GM23338 (cell line): ENCODE measurements at regions not wholly inside any gene's neighbourhood (a gene's known extent, or its start where the extent isn't known, plus 50 kb on each side); places are given as distances from the start of the nearest gene placed in this dataset.

Experiments used
- ATAC-seq: fragments of 200-7000 bp; cut with Tn5 transposase; 3 replicates; pipeline ENCODE4 v1.9.1; 2020
- DNase-seq: peaks from one replicate; pipeline ENCODE4 v3.0.0-alpha.2; 2015; ENCODE audit warnings: low spot score
- H2AFZ ChIP-seq: fragments of 200-600 bp; sonication (generic); 2 replicates; pipeline ENCODE4 v1.8.0; 2016; ENCODE audit warnings: antibody characterized with exemption, mild to moderate bottlenecking, moderate library complexity
- H3F3A ChIP-seq: fragments of 200-600 bp; sonication (generic); replicated peaks from 2 replicates; pipeline ENCODE4 v1.8.0; 2017; ENCODE audit warnings: antibody characterized with exemption, mixed run types, low read depth
- H3K27ac ChIP-seq: fragments of 200-600 bp; sonication (generic); 2 replicates; pipeline ENCODE4 v1.6.1; 2016; ENCODE audit warnings: low read depth
- H3K27me3 ChIP-seq: fragments of 200-600 bp; sonication (generic); 2 replicates; pipeline ENCODE4 v1.8.0; 2016; ENCODE audit warnings: mild to moderate bottlenecking, mixed run types, moderate library complexity; ENCODE audit not compliant: insufficient read depth
- H3K36me3 ChIP-seq: fragments of 200-600 bp; sonication (generic); 2 replicates; pipeline ENCODE4 v1.8.0; 2016; ENCODE audit warnings: mild to moderate bottlenecking; ENCODE audit not compliant: insufficient read depth
- H3K4me1 ChIP-seq: fragments of 200-600 bp; sonication (generic); 2 replicates; pipeline ENCODE4 v1.8.0; 2016; ENCODE audit warnings: mild to moderate bottlenecking, moderate library complexity; ENCODE audit not compliant: insufficient read depth
- H3K4me2 ChIP-seq: fragments of 200-600 bp; sonication (generic); 2 replicates; pipeline ENCODE4 v1.7.1; 2017; ENCODE audit warnings: mixed run types
- H3K4me3 ChIP-seq: fragments of 200-600 bp; sonication (generic); 2 replicates; pipeline ENCODE4 v1.6.1; 2016; ENCODE audit warnings: mixed run types
- H3K79me2 ChIP-seq: fragments of 200-600 bp; sonication (generic); replicated peaks from 2 replicates; pipeline ENCODE4 v1.8.0; 2017; ENCODE audit warnings: mild to moderate bottlenecking; ENCODE audit not compliant: insufficient read depth
- H3K9me2 ChIP-seq: fragments of 200-600 bp; sonication (generic); 2 replicates; pipeline ENCODE4 v1.8.0; 2017; ENCODE audit not compliant: insufficient read depth
- H4K20me1 ChIP-seq: fragments of 200-600 bp; sonication (generic); replicated peaks from 2 replicates; pipeline ENCODE4 v1.8.0; 2017; ENCODE audit warnings: mild to moderate bottlenecking; ENCODE audit not compliant: insufficient read depth
- H3K27ac Mint-ChIP-seq: 2 replicates; pipeline ENCODE4 v1.8.0; 2020; ENCODE audit warnings: inconsistent platforms, mild to moderate bottlenecking, moderate library complexity, mixed read lengths
- H3K27me3 Mint-ChIP-seq: 3 replicates; pipeline ENCODE4 v1.8.0; 2022; ENCODE audit warnings: low read depth, mild to moderate bottlenecking, moderate library complexity, mixed read lengths, inconsistent platforms; ENCODE audit not compliant: insufficient read depth, poor library complexity
- H3K36me3 Mint-ChIP-seq: 3 replicates; pipeline ENCODE4 v1.8.0; 2021; ENCODE audit warnings: low read depth, mild to moderate bottlenecking, inconsistent platforms, moderate library complexity, mixed read lengths
- H3K4me1 Mint-ChIP-seq: 3 replicates; pipeline ENCODE4 v1.8.0; 2020; ENCODE audit warnings: mild to moderate bottlenecking, inconsistent platforms, mixed read lengths
- H3K4me3 Mint-ChIP-seq: 3 replicates; pipeline ENCODE4 v1.8.0; 2021; ENCODE audit warnings: moderate library complexity, mild to moderate bottlenecking, inconsistent platforms, mixed read lengths
- H3K9me3 Mint-ChIP-seq: 3 replicates; pipeline ENCODE4 v1.8.0; 2020; ENCODE audit warnings: moderate library complexity, mild to moderate bottlenecking, inconsistent platforms, mixed read lengths
- CREB1 ChIP-seq: fragments of 250-450 bp; sonication (Bioruptor Pico); IDR thresholded peaks from 2 replicates; pipeline ENCODE4 v1.5.0; 2020; ENCODE audit warnings: low read depth, mild to moderate bottlenecking, moderate library complexity
- ETS1 ChIP-seq: IDR thresholded peaks from 2 replicates; pipeline ENCODE4 v1.6.1; 2016; ENCODE audit warnings: antibody characterized with exemption
- EZH2 ChIP-seq: fragments of 200-600 bp; sonication (generic); IDR thresholded peaks from one replicate; pipeline ENCODE4 v1.8.0; 2017; ENCODE audit warnings: antibody characterized with exemption, mild to moderate bottlenecking, low read depth; ENCODE audit not compliant: unreplicated experiment
- EZH2phosphoT487 ChIP-seq: fragments of 200-600 bp; sonication (generic); IDR thresholded peaks from one replicate; pipeline ENCODE4 v1.8.1; 2018; ENCODE audit warnings: antibody characterized with exemption; ENCODE audit not compliant: unreplicated experiment
- NANOG ChIP-seq: IDR thresholded peaks from 2 replicates; pipeline ENCODE4 v1.6.1; 2016; ENCODE audit warnings: antibody characterized with exemption, borderline replicate concordance
- POLR2AphosphoS5 ChIP-seq: IDR thresholded peaks from 2 replicates; pipeline ENCODE4 v1.6.1; 2016; ENCODE audit warnings: antibody characterized with exemption, low read depth
- STAT1 ChIP-seq: IDR thresholded peaks from one replicate; pipeline ENCODE4 v1.6.1; 2016; ENCODE audit warnings: antibody characterized with exemption; ENCODE audit not compliant: unreplicated experiment
- ZNF331 ChIP-seq: fragments of 250-450 bp; sonication (Bioruptor Pico); IDR thresholded peaks from 2 replicates; pipeline ENCODE4 v1.5.0; 2020; ENCODE audit warnings: low read depth, mild to moderate bottlenecking, moderate library complexity
- ZNF462 ChIP-seq: fragments of 250-450 bp; sonication (Bioruptor Pico); IDR thresholded peaks from 2 replicates; pipeline ENCODE4 v1.5.0; 2020; ENCODE audit warnings: mild to moderate bottlenecking, moderate library complexity

DNA sequence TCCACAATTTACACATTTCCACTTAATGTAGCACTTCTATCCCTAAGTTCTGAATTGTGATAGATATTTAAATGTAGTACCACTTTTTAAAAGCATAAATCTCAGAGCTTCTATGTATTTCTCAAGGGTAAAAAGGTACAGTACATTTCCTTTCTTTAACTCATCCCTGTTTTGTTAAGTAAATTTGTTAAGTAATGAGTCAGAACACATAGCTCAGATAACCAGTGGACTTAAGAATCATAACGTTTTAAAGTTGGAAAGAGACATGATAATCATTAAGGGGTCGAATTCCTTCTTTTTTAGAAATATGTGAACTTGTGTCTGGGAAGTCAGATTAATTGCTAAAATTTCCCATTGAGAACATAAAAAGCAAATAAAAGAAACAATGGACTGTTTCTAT, 810.2 kb upstream of the NUDT12 start:
- Histone ChIP-seq H3K9me2 (no peaks in the 10 kb centered on the region), H3K4me1 (no peaks in the 10 kb centered on the region), H3K79me2 (no peaks in the 10 kb centered on the region), H4K20me1 (no peaks in the 10 kb centered on the region), H3K4me2 (no peak overlapping the region), H3K27ac (no peak overlapping the region), H3K4me3 (no peak overlapping the region), H3F3A (no peaks in the 10 kb centered on the region), H2AFZ (no peak overlapping the region; the same call in 1 of the 2 replicates), H3K36me3 (no peaks in the 10 kb centered on the region), H3K27me3 (no peaks in the 10 kb centered on the region)
- H3K27me3 Mint-ChIP-seq: no peaks in the 10 kb centered on the region
- no peak for TF ChIP-seq EZH2
- TF ChIP-seq CREB1 (CRISPR knock-in tag): no peak
- TF ChIP-seq ZNF331 (CRISPR knock-in tag): no peak
- no peak for TF ChIP-seq NANOG
- TF ChIP-seq ETS1: no peak
- H3K36me3 Mint-ChIP-seq: no peaks in the 10 kb centered on the region
- no peak for DNase-seq
- H3K4me1 Mint-ChIP-seq: no peaks in the 10 kb centered on the region
- H3K4me3 Mint-ChIP-seq: no peak overlapping the region
- H3K27ac Mint-ChIP-seq: no peak overlapping the region
- ATAC-seq: no peak
- 0 out of 3 replicates have a peak, but pooled peaks cover 2% of the 10 kb centered on the region for H3K9me3 Mint-ChIP-seq

- H3K27me3 Mint-ChIP-seq: no peaks in the 10 kb centered on the region
- Histone ChIP-seq H3F3A (no peaks in the 10 kb centered on the region), H3K9me2 (no peaks in the 10 kb centered on the region), H3K36me3 (no peaks in the 10 kb centered on the region), H3K27me3 (no peaks in the 10 kb centered on the region), H3K4me3 (no peak overlapping the region), H4K20me1 (no peaks in the 10 kb centered on the region), H3K4me2 (no peak overlapping the region), H3K4me1 (no peaks in the 10 kb centered on the region), H3K27ac (no peak overlapping the region), H3K79me2 (no peaks in the 10 kb centered on the region), H2AFZ (peak overlapping the region; percentile 33; the same call in 1 of the 2 replicates)
- H3K36me3 Mint-ChIP-seq: no peaks in the 10 kb centered on the region
- no peak for DNase-seq
- 0 out of 3 replicates have a peak, but pooled peaks cover 2% of the 10 kb centered on the region for H3K9me3 Mint-ChIP-seq
- no peak for TF ChIP-seq EZH2
- TF ChIP-seq ZNF462 (CRISPR knock-in tag): no peak
- no peak for TF ChIP-seq POLR2AphosphoS5
- TF ChIP-seq ZNF331 (CRISPR knock-in tag): no peak
- TF ChIP-seq EZH2phosphoT487: no peak
- TF ChIP-seq STAT1: no peak
- no peak overlapping the region for H3K4me3 Mint-ChIP-seq
- H3K4me1 Mint-ChIP-seq: no peaks in the 10 kb centered on the region
- H3K27ac Mint-ChIP-seq: no peak overlapping the region
- no peak for ATAC-seq
Measured at GRCh38 chr5:104372376-104372775, 809.8 kb upstream of the NUDT12 start.
